GM12878 (cell line): ENCODE measurements at regions not wholly inside any gene's neighbourhood (a gene's known extent, or its start where the extent isn't known, plus 50 kb on each side); places are given as distances from the start of the nearest gene placed in this dataset.

Experiments used
- ATAC-seq: fragments of 200-7000 bp; cut with Tn5 transposase; 3 replicates; pipeline ENCODE4 v1.9.1; 2020; ENCODE audit warnings: mild to moderate bottlenecking, moderate library complexity
- BruUV-seq: library from RNA; stranded (reverse); fragments of 400-500 nt; replicated peaks from 2 replicates; lab custom pipeline; 2021; lab: Mats Ljungman, UMichigan
- CTCF ChIA-PET: fragments of 300-600 bp; sonication (Branson Sonifier 250); formaldehyde crosslinking; extraction: SDS; loops from one replicate; lab custom pipeline; 2021; ENCODE audit warnings: inconsistent platforms; lab: Yijun Ruan, JAX
- POLR2A ChIA-PET: fragments of 350-600 bp; formaldehyde crosslinking; extraction: SDS; loops from one replicate; lab custom pipeline; 2021; ENCODE audit warnings: inconsistent platforms; lab: Charles Lee
- RAD21 ChIA-PET: fragments of 300-600 bp; sonication (Branson Sonifier 250); formaldehyde crosslinking; loops from one replicate; lab custom pipeline; 2023; ENCODE audit warnings: antibody characterized with exemption; ENCODE audit not compliant: unreplicated experiment; lab: Charles Lee
- SMC1A ChIA-PET: fragments of 300-600 bp; sonication (Branson Sonifier 250); formaldehyde crosslinking; loops from one replicate; lab custom pipeline; 2023; ENCODE audit not compliant: unreplicated experiment, uncharacterized antibody; lab: Charles Lee
- DNase-seq: peaks from one replicate; pipeline ENCODE4 v3.0.0-alpha.2; 2011; ENCODE audit warnings: low read depth, low spot score
- FAIRE-seq: peaks from 3 replicates; lab custom pipeline; 2011; peaks lifted over from hg19 to GRCh38; lab: Jason Lieb, UNC
- H2AFZ ChIP-seq: 2 replicates; pipeline ENCODE4 v1.6.0; 2011; ENCODE audit warnings: low read depth, low read length, control low read depth; ENCODE audit not compliant: control insufficient read depth
- H3K27ac ChIP-seq: 2 replicates; pipeline ENCODE4 v1.5.1; 2011; ENCODE audit warnings: control low read depth; ENCODE audit not compliant: control insufficient read depth, insufficient read depth
- H3K27me3 ChIP-seq, 2 experiments: replicated peaks in 1 of 2; 2 replicates each; pipeline versions ENCODE4 v1.6.0 to v1.6.1; 2011; ENCODE audit warnings: low read length in 1 of 2; ENCODE audit not compliant: control insufficient read depth in 2 of 2, insufficient read depth in 2 of 2
- H3K36me3 ChIP-seq, 2 experiments: 2 replicates each; pipeline ENCODE4 v1.5.1; 2011; ENCODE audit warnings: low read length in 1 of 2; ENCODE audit not compliant: control insufficient read depth in 2 of 2, insufficient read depth in 2 of 2
- H3K4me1 ChIP-seq: 2 replicates; pipeline ENCODE4 v1.6.1; 2011; ENCODE audit warnings: mild to moderate bottlenecking, low read length, moderate library complexity, mixed read lengths; ENCODE audit not compliant: control insufficient read depth, insufficient read depth
- H3K4me2 ChIP-seq: 2 replicates; pipeline ENCODE4 v1.6.0; 2011; ENCODE audit warnings: control low read depth; ENCODE audit not compliant: control insufficient read depth, insufficient read depth
- H3K4me3 ChIP-seq: fragments of 200-600 bp; sonication (generic); 2 replicates; pipeline ENCODE4 v1.5.1; 2016
- H3K79me2 ChIP-seq: 2 replicates; pipeline ENCODE4 v1.6.0; 2011; ENCODE audit warnings: low read length; ENCODE audit not compliant: control insufficient read depth, insufficient read depth
- H3K9ac ChIP-seq: 2 replicates; pipeline ENCODE4 v1.8.0; 2011; ENCODE audit warnings: low read length, control low read depth, mixed read lengths; ENCODE audit not compliant: control insufficient read depth, insufficient read depth
- H3K9me3 ChIP-seq: replicated peaks from 3 replicates; pipeline ENCODE4 v1.5.1; 2011; ENCODE audit warnings: mild to moderate bottlenecking, low read length; ENCODE audit not compliant: control insufficient read depth, insufficient read depth
- H4K20me1 ChIP-seq: 2 replicates; pipeline ENCODE4 v1.6.0; 2011; ENCODE audit not compliant: control insufficient read depth, insufficient read depth
- CHD4 ChIP-seq: fragments of 200-600 bp; sonication (generic); IDR thresholded peaks from 2 replicates; pipeline ENCODE4 v1.6.1; 2016; ENCODE audit warnings: mild to moderate bottlenecking
- DPF2 ChIP-seq: fragments of 450-650 bp; IDR thresholded peaks from 2 replicates; pipeline ENCODE4 v1.6.1; 2017; ENCODE audit warnings: mild to moderate bottlenecking
- EED ChIP-seq: sonication (generic); IDR thresholded peaks from 2 replicates; pipeline ENCODE4 v1.6.1; 2016; ENCODE audit warnings: antibody characterized with exemption, low read depth
- ETV6 ChIP-seq, 2 experiments: fragments of 450-650 bp in 1 of 2; IDR thresholded peaks in 1 of 2; conservative IDR thresholded peaks in 1 of 2; 2 replicates each; pipeline ENCODE4 v1.6.1; 2014; ENCODE audit warnings: antibody characterized with exemption in 1 of 2, borderline replicate concordance in 1 of 2, low read depth in 1 of 2, mild to moderate bottlenecking in 1 of 2, moderate library complexity in 1 of 2
- JUND ChIP-seq: IDR thresholded peaks from 2 replicates; pipeline ENCODE4 v1.6.1; 2012; ENCODE audit warnings: low read depth, mild to moderate bottlenecking, low read length, improper control_type of control experiment, moderate library complexity
- KAT2A ChIP-seq: conservative IDR thresholded peaks from 2 replicates; pipeline ENCODE4 v1.6.1; 2011; ENCODE audit warnings: low read depth, low read length; ENCODE audit not compliant: control insufficient read depth
- MEF2B ChIP-seq: fragments of 450-650 bp; IDR thresholded peaks from 2 replicates; pipeline ENCODE4 v1.6.1; 2018; ENCODE audit warnings: mild to moderate bottlenecking, moderate library complexity; ENCODE audit not compliant: partially characterized antibody, poor library complexity, severe bottlenecking
- POLR2AphosphoS2 ChIP-seq: IDR thresholded peaks from 2 replicates; pipeline ENCODE4 v1.6.1; 2011; ENCODE audit warnings: low read depth, mild to moderate bottlenecking, low read length, improper control_type of control experiment, moderate library complexity
- POU2F2 ChIP-seq: IDR thresholded peaks from 3 replicates; pipeline ENCODE4 v1.6.1; 2011; ENCODE audit warnings: low read depth, mild to moderate bottlenecking, low read length, borderline replicate concordance
- PRDM15 ChIP-seq: fragments of 450-650 bp; formaldehyde crosslinking; IDR thresholded peaks from 2 replicates; pipeline ENCODE4 v1.4.0; 2020; ENCODE audit warnings: mild to moderate bottlenecking, moderate library complexity
- RCOR1 ChIP-seq: conservative IDR thresholded peaks from 2 replicates; pipeline ENCODE4 v1.6.1; 2012; ENCODE audit warnings: low read depth, low read length, improper control_type of control experiment
- RELB ChIP-seq: fragments of 450-650 bp; IDR thresholded peaks from 2 replicates; pipeline ENCODE4 v1.6.1; 2017; ENCODE audit warnings: low read depth, mild to moderate bottlenecking, moderate library complexity
- RFX5 ChIP-seq: IDR thresholded peaks from 2 replicates; pipeline ENCODE4 v1.6.1; 2011; ENCODE audit warnings: low read depth, low read length, improper control_type of control experiment
- SKIL ChIP-seq: fragments of 450-650 bp; IDR thresholded peaks from 2 replicates; pipeline ENCODE4 v1.6.1; 2017; ENCODE audit warnings: mild to moderate bottlenecking, low read depth, inconsistent platforms; ENCODE audit not compliant: poor library complexity, severe bottlenecking
- TBL1XR1 ChIP-seq: IDR thresholded peaks from 2 replicates; pipeline ENCODE4 v1.6.1; 2012; ENCODE audit warnings: low read depth, low read length, improper control_type of control experiment
- WRNIP1 ChIP-seq: IDR thresholded peaks from 2 replicates; pipeline ENCODE4 v1.6.1; 2011; ENCODE audit warnings: low read depth, low read length, improper control_type of control experiment, borderline replicate concordance
- ZNF384 ChIP-seq: IDR thresholded peaks from 2 replicates; pipeline ENCODE4 v1.6.1; 2012; ENCODE audit warnings: low read depth, mild to moderate bottlenecking, low read length, improper control_type of control experiment, borderline replicate concordance
- ZNF622 ChIP-seq: fragments of 450-650 bp; IDR thresholded peaks from 2 replicates; pipeline ENCODE4 v1.6.1; 2017; ENCODE audit warnings: mild to moderate bottlenecking, inconsistent platforms
- WGBS: methylation state at CpG from one replicate; pipeline ENCODE4 v1.1.6; 2016; ENCODE audit warnings: low lambda C conversion rate; ENCODE audit not compliant: insufficient replicate concordance, insufficient coverage; ENCODE audit errors: missing lambda C conversion rate; 5-methylcytosine and 5-hydroxymethylcytosine counted together
- in situ Hi-C: fragments of 300-500 bp; cut with MboI; formaldehyde crosslinking; loops from 9 replicates; pipeline ENCODE4 v1.14.3; 2018; ENCODE audit warnings: mixed read lengths
- intact Hi-C: fragments of 100-400 bp; cut with micrococcal nuclease; formaldehyde crosslinking; loops from one replicate; pipeline ENCODE4 v1.14.2; 2022; ENCODE audit not compliant: unreplicated experiment

- FAIRE-seq (no peak), ATAC-seq (no peak)
- in situ Hi-C loops (no loop called here), intact Hi-C loops (no loop called here)
- BruUV-seq = no TSS peak
- Histone ChIP-seq H3K4me2 (no peak overlapping the region), H2AFZ (no peak overlapping the region), H3K79me2 (no peaks in the 10 kb centered on the region), H4K20me1 (no peaks in the 10 kb centered on the region), H3K4me1 (no peaks in the 10 kb centered on the region), H3K4me3 (no peak overlapping the region), H3K27me3 (no peaks in the 10 kb centered on the region), H3K36me3 (no peaks in the 10 kb centered on the region), H3K27ac (no peak overlapping the region), H3K9me3 (no peaks in the 10 kb centered on the region), H3K9ac (no peak overlapping the region)
- SMC1A ChIA-PET = no interaction called here
- CTCF ChIA-PET = no interaction called here
- RAD21 ChIA-PET = no interaction called here
- POLR2A ChIA-PET = no interaction called here
- TF ChIP-seq EED (no peak), ZNF384 (no peak), POLR2AphosphoS2 (no peak), JUND (no peak), RCOR1 (no peak), MEF2B (no peak), CHD4 (no peak), RELB (no peak), ETV6 (conservative IDR thresholded peaks at IDR 0.05 in 1 of 2, IDR thresholded peaks at IDR 0.05 in 1 of 2; ENCODE audit: borderline replicate concordance in 1 of 2, low read depth in 1 of 2) (no peak), ZNF622 (no peak), DPF2 (no peak), SKIL (no peak), RFX5 (no peak), WRNIP1 (no peak), KAT2A (no peak), TBL1XR1 (no peak), PRDM15 (CRISPR knock-in tag) (no peak), POU2F2 (no peak)
- TF ChIP-seq, all 136 proteins: peak for 0
- 0% methylated on average over 3 of the region's 3 CpGs for WGBS
- no peak for DNase-seq
Measured at GRCh38 chr9:24801344-24801743, 255.6 kb upstream of the IZUMO3 start.
